TTC549 (cell line): ENCODE measurements at regions not wholly inside any gene's neighbourhood (a gene's known extent, or its start where the extent isn't known, plus 50 kb on each side); places are given as distances from the start of the nearest gene placed in this dataset.
"Not testable (repeated sequence)": the region's sequence is repeated elsewhere in the genome, so short reads cannot be mapped to it uniquely, and the experiment has no call there.

ENCODE experiments used
- FAIRE-seq: peaks from 2 replicates; lab custom pipeline; 2012; peaks lifted over from hg19 to GRCh38; lab: Jason Lieb, UNC

- no peak for FAIRE-seq
These were observed 402.7 kb upstream of the TNRC6C start for GRCh38 chr17:77555741-77556291.

GRCh38 chr17:77556383-77557061 lies 402.0 kb upstream of the TNRC6C start:
- FAIRE-seq = no peak

- no peak for FAIRE-seq
These were observed 399.5 kb upstream of the TNRC6C start for GRCh38 chr17:77558846-77559626.

GRCh38 chr17:77560381-77560780 lies 398.1 kb upstream of the TNRC6C start:
- FAIRE-seq = no peak

- FAIRE-seq = no peak
These were observed 397.7 kb upstream of the TNRC6C start for GRCh38 chr17:77560841-77561240.

- FAIRE-seq = not testable (repeated sequence)
These were observed 396.1 kb upstream of the TNRC6C start for GRCh38 chr17:77562361-77562760.

GRCh38 chr17:77563439-77564102 lies 394.9 kb upstream of the TNRC6C start:
- FAIRE-seq = no peak

- no peak for FAIRE-seq
These were observed 394.1 kb upstream of the TNRC6C start for GRCh38 chr17:77564278-77564920.

GRCh38 chr17:77565166-77565565 lies 393.3 kb upstream of the TNRC6C start:
- no peak for FAIRE-seq

- FAIRE-seq = no peak
These were observed 392.4 kb upstream of the TNRC6C start for GRCh38 chr17:77566151-77566550.

GRCh38 chr17:77566566-77567138 lies 391.9 kb upstream of the TNRC6C start:
- FAIRE-seq = no peak

- FAIRE-seq = no peak
These were observed 390.0 kb upstream of the TNRC6C start for GRCh38 chr17:77568540-77568939.

GRCh38 chr17:77569846-77570564 lies 388.5 kb upstream of the TNRC6C start:
- FAIRE-seq = no peak

- FAIRE-seq = no peak
These were observed 388.0 kb upstream of the TNRC6C start for GRCh38 chr17:77570565-77570898.

GRCh38 chr17:77571155-77571981 lies 387.1 kb upstream of the TNRC6C start:
- FAIRE-seq = no peak

GRCh38 chr17:77572065-77572601 lies 386.4 kb upstream of the TNRC6C start:
- FAIRE-seq = no peak

GRCh38 chr17:77572851-77573250 lies 385.7 kb upstream of the TNRC6C start:
- no peak for FAIRE-seq

- no peak for FAIRE-seq
These were observed 381.0 kb upstream of the TNRC6C start for GRCh38 chr17:77577491-77577890.

GRCh38 chr17:77579131-77579530 lies 379.4 kb upstream of the TNRC6C start:
- FAIRE-seq = no peak

- no peak for FAIRE-seq
These were observed 378.8 kb upstream of the TNRC6C start for GRCh38 chr17:77579682-77580081.
